PC-9 (cell line): ENCODE measurements at regions not wholly inside any gene's neighbourhood (a gene's known extent, or its start where the extent isn't known, plus 50 kb on each side); places are given as distances from the start of the nearest gene placed in this dataset.

ENCODE experiments used
- BruUV-seq: library from RNA; stranded (reverse); fragments of 400-500 nt; replicated peaks from 2 replicates; lab custom pipeline; 2021; lab: Mats Ljungman, UMichigan
- CTCF ChIA-PET: fragments of 300-600 bp; sonication (Branson Sonifier 250); formaldehyde crosslinking; loops from one replicate; lab custom pipeline; 2022; ENCODE audit warnings: antibody characterized with exemption; lab: Charles Lee
- POLR2A ChIA-PET: fragments of 300-600 bp; sonication (Branson Sonifier 250); formaldehyde crosslinking; loops from one replicate; lab custom pipeline; 2022; ENCODE audit warnings: antibody characterized with exemption; ENCODE audit not compliant: unreplicated experiment; lab: Charles Lee
- DNase-seq, 2 experiments: peaks; one replicate each; pipeline versions ENCODE4 v3.0.0 to v3.0.0-alpha.2; 2015 to 2022; ENCODE audit warnings: mixed read lengths in 1 of 2
- H2AFZ ChIP-seq: fragments of 200-600 bp; sonication (generic); 2 replicates; pipeline ENCODE4 v1.8.1; 2017; ENCODE audit warnings: antibody characterized with exemption
- H3F3A ChIP-seq: fragments of 200-600 bp; sonication (generic); 2 replicates; pipeline ENCODE4 v1.8.1; 2017; ENCODE audit warnings: antibody characterized with exemption, mild to moderate bottlenecking, low read depth; ENCODE audit not compliant: insufficient read depth
- H3K27ac ChIP-seq: fragments of 200-600 bp; sonication (generic); 2 replicates; pipeline ENCODE4 v1.6.1; 2016; ENCODE audit warnings: mixed run types
- H3K27me3 ChIP-seq: fragments of 200-600 bp; sonication (generic); 2 replicates; pipeline ENCODE4 v1.6.1; 2016; ENCODE audit warnings: low read depth, mixed run types; ENCODE audit not compliant: insufficient read depth
- H3K36me3 ChIP-seq: fragments of 200-600 bp; sonication (generic); 2 replicates; pipeline ENCODE4 v1.6.1; 2016; ENCODE audit warnings: low read depth, mixed run types
- H3K4me1 ChIP-seq: fragments of 200-600 bp; sonication (generic); replicated peaks from 2 replicates; pipeline ENCODE4 v1.6.1; 2016; ENCODE audit warnings: mixed run types; ENCODE audit not compliant: insufficient read depth
- H3K4me2 ChIP-seq: fragments of 200-600 bp; sonication (generic); 2 replicates; pipeline ENCODE4 v1.6.1; 2017; ENCODE audit warnings: mixed run types
- H3K4me3 ChIP-seq: fragments of 200-600 bp; sonication (generic); 2 replicates; pipeline ENCODE4 v1.6.1; 2016; ENCODE audit warnings: mixed run types
- H3K79me2 ChIP-seq: fragments of 200-600 bp; sonication (generic); 2 replicates; pipeline ENCODE4 v1.6.1; 2017; ENCODE audit warnings: low read depth, mixed run types
- H3K9me2 ChIP-seq: fragments of 200-600 bp; sonication (generic); 2 replicates; pipeline ENCODE4 v1.8.1; 2017; ENCODE audit warnings: mild to moderate bottlenecking; ENCODE audit not compliant: insufficient read depth
- H3K9me3 ChIP-seq: fragments of 200-600 bp; sonication (generic); 2 replicates; pipeline ENCODE4 v1.8.1; 2016; ENCODE audit warnings: low read depth; ENCODE audit not compliant: insufficient read depth
- H4K20me1 ChIP-seq: fragments of 200-600 bp; sonication (generic); 2 replicates; pipeline ENCODE4 v1.8.1; 2017; ENCODE audit not compliant: insufficient read depth
- CTCF ChIP-seq: fragments of 200-600 bp; sonication (generic); conservative IDR thresholded peaks from 2 replicates; pipeline ENCODE4 v1.6.1; 2017; ENCODE audit warnings: mixed run types, antibody characterized with exemption, mild to moderate bottlenecking, moderate library complexity
- EZH2 ChIP-seq: fragments of 200-600 bp; sonication (generic); IDR thresholded peaks from 2 replicates; pipeline ENCODE4 v1.8.0; 2017; ENCODE audit warnings: antibody characterized with exemption, low read depth
- intact Hi-C: fragments of 100-400 bp; cut with micrococcal nuclease; formaldehyde crosslinking; loops from one replicate; pipeline ENCODE4 v1.10.0; 2022; ENCODE audit not compliant: unreplicated experiment

DNA sequence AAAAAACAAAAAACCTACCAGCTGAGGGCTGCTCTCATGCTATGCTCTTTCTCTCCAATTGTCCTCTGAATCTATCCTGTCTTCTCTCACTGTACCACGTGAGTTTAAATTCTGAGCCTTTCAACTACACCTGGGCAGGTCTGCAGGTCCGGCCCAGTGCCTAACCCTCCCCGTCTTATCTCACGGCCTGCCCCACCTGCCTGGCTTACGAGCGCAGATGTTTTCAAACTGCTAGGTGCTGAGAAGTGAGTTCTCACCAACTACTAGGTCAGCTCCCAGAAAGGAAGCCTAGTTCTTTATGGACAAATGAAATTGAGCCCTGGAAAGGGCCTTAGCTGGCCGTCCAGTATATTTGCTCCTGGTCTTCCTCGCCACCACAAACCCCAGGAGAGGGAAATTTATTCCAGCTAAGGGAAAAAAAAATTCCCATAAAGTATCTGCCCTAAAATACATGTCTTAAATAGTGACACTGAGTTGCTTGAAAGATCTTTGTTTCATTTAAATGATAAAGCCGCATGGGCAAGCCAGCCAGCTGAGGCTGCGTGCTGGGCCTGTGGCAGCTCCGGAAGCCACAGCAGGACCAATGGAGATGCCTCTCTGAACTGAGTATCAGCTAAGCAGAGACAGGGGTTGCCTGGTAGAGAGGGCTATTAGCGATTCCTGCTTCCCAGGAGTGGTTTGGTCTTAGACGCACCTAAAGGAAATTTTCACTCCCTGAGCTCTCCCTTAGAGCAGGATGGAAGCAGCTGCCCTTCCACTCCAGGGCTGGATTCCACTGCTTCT, 92.5 kb upstream of the NCK2 start:
- H3K4me3 ChIP-seq = no peak overlapping the region
- no peaks in the 10 kb centered on the region for H4K20me1 ChIP-seq
- no TSS peak for BruUV-seq
- H3K27ac ChIP-seq = no peak overlapping the region
- H3K36me3 ChIP-seq = no peaks in the 10 kb centered on the region
- no peaks in the 10 kb centered on the region for H3K79me2 ChIP-seq
- ChIA-PET CTCF (no interaction called here), POLR2A (interaction anchor here (0.5 kb wide), 1 partner anchor 89 kb away, joined by 17 read pairs; no protein-coding TSS in a partner anchor)
- no peaks in the 10 kb centered on the region for H3K4me1 ChIP-seq
- H3K27me3 ChIP-seq = peaks cover 24% of the 10 kb centered on the region
- H3K9me2 ChIP-seq = no peaks in the 10 kb centered on the region
- DNase-seq = no peak
- no peak overlapping the region for H2AFZ ChIP-seq
- H3K4me2 ChIP-seq = no peak overlapping the region
- TF ChIP-seq EZH2 (no peak), CTCF (no peak)
- no peaks in the 10 kb centered on the region for H3K9me3 ChIP-seq
- intact Hi-C loops = no loop called here
- no peaks in the 10 kb centered on the region for H3F3A ChIP-seq

DNA sequence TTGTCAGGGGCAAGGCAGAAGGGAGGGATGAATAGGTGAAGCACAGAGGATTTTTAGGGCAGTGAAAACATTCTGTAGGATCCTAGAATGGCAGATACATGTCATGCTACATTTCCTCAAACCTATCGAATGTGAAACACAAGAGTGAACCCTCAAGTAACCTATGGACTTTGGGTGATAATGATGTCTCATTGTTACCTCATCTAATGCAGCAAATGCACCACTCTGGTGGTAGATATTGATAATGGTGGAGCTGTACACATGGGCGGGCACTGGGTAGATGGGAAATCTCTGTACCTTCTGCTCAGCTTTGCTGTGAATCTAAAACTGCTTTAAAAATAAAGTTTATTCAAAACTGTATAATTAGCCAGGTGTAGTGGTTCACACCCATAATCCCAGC, 95.2 kb upstream of the NCK2 start:
- no peak overlapping the region for H3K4me2 ChIP-seq
- H3K36me3 ChIP-seq = no peaks in the 10 kb centered on the region
- H3K9me2 ChIP-seq = no peaks in the 10 kb centered on the region
- no TSS peak for BruUV-seq
- no peaks in the 10 kb centered on the region for H3K79me2 ChIP-seq
- H3K27me3 ChIP-seq = peaks cover 51% of the 10 kb centered on the region
- no peaks in the 10 kb centered on the region for H3K9me3 ChIP-seq
- H4K20me1 ChIP-seq = no peaks in the 10 kb centered on the region
- no peak overlapping the region for H2AFZ ChIP-seq
- TF ChIP-seq EZH2 (no peak), CTCF (no peak)
- H3F3A ChIP-seq = no peaks in the 10 kb centered on the region
- H3K4me3 ChIP-seq = no peak overlapping the region
- H3K4me1 ChIP-seq = no peaks in the 10 kb centered on the region
- POLR2A ChIA-PET = no interaction called here
- CTCF ChIA-PET = no interaction called here
- DNase-seq = no peak
- no peak overlapping the region for H3K27ac ChIP-seq
- intact Hi-C loops = no loop called here

DNA sequence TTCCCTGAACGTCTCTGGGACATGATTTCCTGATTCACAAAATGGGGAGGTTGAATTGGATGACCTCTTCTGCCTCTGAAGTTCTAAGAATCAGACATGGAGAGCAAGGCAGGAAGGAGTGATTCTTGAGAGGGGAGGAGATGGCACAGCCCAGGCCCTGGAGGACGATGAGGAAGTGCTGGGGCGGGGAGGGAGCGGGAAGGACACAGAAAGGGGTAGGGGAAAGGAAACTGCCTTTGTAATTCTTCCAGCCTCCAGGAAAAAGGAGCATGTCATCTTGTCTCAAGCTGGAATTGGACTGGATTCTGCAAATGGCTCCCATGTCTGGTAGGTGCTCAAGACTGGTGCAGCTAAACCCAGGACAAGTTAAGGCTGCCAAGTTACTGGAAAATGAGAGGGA, 97.0 kb upstream of the NCK2 start:
- Histone ChIP-seq H3K27ac (no peak overlapping the region), H3K9me2 (no peaks in the 10 kb centered on the region), H2AFZ (no peak overlapping the region), H3K27me3 (peaks cover 69% of the 10 kb centered on the region), H3F3A (no peaks in the 10 kb centered on the region), H3K36me3 (no peaks in the 10 kb centered on the region), H3K4me2 (no peak overlapping the region), H3K79me2 (no peaks in the 10 kb centered on the region), H3K4me3 (no peak overlapping the region), H3K9me3 (no peaks in the 10 kb centered on the region), H3K4me1 (no peaks in the 10 kb centered on the region), H4K20me1 (no peaks in the 10 kb centered on the region)
- BruUV-seq = no TSS peak
- ChIA-PET CTCF (no interaction called here), POLR2A (no interaction called here)
- TF ChIP-seq CTCF (no peak), EZH2 (no peak)
- intact Hi-C loops = no loop called here
- DNase-seq = no peak
